ENCODE measurements at regions not wholly inside any gene's neighbourhood (a gene's known extent, or its start where the extent isn't known, plus 50 kb on each side); places are given as distances from the start of the nearest gene placed in this dataset.

DNA sequence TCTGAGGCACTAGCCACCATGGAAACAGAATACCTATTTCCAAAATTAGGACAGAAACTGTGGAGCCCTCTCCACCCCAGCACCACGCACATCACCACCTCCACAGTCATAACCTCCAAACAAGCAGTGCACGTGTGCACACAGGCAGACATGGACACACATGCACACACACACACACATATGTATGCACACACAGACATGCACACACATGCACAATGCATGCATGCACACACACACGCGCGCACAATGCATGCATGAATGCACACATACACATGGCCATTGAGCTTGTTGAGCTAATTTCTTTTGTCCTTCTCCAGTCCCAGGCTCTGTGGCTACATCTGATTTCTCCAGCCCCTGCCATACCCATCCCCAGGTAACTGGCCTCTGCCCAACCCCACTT, 161.6 kb upstream of the EPB41L3 start:
- TF ChIP-seq, protein P1, sequence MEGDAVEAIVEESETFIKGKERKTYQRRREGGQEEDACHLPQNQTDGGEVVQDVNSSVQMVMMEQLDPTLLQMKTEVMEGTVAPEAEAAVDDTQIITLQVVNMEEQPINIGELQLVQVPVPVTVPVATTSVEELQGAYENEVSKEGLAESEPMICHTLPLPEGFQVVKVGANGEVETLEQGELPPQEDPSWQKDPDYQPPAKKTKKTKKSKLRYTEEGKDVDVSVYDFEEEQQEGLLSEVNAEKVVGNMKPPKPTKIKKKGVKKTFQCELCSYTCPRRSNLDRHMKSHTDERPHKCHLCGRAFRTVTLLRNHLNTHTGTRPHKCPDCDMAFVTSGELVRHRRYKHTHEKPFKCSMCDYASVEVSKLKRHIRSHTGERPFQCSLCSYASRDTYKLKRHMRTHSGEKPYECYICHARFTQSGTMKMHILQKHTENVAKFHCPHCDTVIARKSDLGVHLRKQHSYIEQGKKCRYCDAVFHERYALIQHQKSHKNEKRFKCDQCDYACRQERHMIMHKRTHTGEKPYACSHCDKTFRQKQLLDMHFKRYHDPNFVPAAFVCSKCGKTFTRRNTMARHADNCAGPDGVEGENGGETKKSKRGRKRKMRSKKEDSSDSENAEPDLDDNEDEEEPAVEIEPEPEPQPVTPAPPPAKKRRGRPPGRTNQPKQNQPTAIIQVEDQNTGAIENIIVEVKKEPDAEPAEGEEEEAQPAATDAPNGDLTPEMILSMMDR (IDR thresholded peaks at IDR 0.05): no peak
- no peak for TF ChIP-seq ZFX (IDR thresholded peaks at IDR 0.05; ENCODE audit: borderline replicate concordance)
